ENCODE measurements at regions not wholly inside any gene's neighbourhood (a gene's known extent, or its start where the extent isn't known, plus 50 kb on each side); places are given as distances from the start of the nearest gene placed in this dataset.

GRCh38 chr14:47872588-47872987, 197.2 kb upstream of the MDGA2 start:
- DNase-seq (ENCODE audit: extremely low spot score), result peak; percentile 8
- TF ChIP-seq BHLHE40 (IDR thresholded peaks at IDR 0.05; ENCODE audit: borderline replicate concordance) (no peak), ARNT (IDR thresholded peaks at IDR 0.05) (no peak), FOXM1 (IDR thresholded peaks at IDR 0.05; ENCODE audit: borderline replicate concordance) (no peak), HDGF (IDR thresholded peaks at IDR 0.05; ENCODE audit: borderline replicate concordance) (no peak), FOXK2 (IDR thresholded peaks at IDR 0.05) (no peak), FOXA1 (IDR thresholded peaks at IDR 0.05) (no peak)
- CTCF ChIA-PET, result no interaction called here
- POLR2A ChIA-PET, result no interaction called here

GRCh38 chr14:47863441-47863840, 188.0 kb upstream of the MDGA2 start:
- CTCF ChIA-PET, result no interaction called here
- no peak for DNase-seq (ENCODE audit: extremely low spot score)
- no peak for TF ChIP-seq NFRKB (IDR thresholded peaks at IDR 0.05)
- no peak for TF ChIP-seq ZNF384 (IDR thresholded peaks at IDR 0.05)
- TF ChIP-seq ELF4 (IDR thresholded peaks at IDR 0.05), result no peak
- no peak for TF ChIP-seq BHLHE40 (IDR thresholded peaks at IDR 0.05; ENCODE audit: borderline replicate concordance)
- TF ChIP-seq HDGF (IDR thresholded peaks at IDR 0.05; ENCODE audit: borderline replicate concordance), result no peak
- TF ChIP-seq LEF1 (IDR thresholded peaks at IDR 0.05; ENCODE audit: borderline replicate concordance), result no peak
- no peak for TF ChIP-seq SUZ12 (IDR thresholded peaks at IDR 0.05)
- no peak for TF ChIP-seq CTBP1 (IDR thresholded peaks at IDR 0.05; ENCODE audit: borderline replicate concordance)
- TF ChIP-seq, protein P1, sequence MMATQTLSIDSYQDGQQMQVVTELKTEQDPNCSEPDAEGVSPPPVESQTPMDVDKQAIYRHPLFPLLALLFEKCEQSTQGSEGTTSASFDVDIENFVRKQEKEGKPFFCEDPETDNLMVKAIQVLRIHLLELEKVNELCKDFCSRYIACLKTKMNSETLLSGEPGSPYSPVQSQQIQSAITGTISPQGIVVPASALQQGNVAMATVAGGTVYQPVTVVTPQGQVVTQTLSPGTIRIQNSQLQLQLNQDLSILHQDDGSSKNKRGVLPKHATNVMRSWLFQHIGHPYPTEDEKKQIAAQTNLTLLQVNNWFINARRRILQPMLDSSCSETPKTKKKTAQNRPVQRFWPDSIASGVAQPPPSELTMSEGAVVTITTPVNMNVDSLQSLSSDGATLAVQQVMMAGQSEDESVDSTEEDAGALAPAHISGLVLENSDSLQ (IDR thresholded peaks at IDR 0.05), result no peak
- TF ChIP-seq SP1 (IDR thresholded peaks at IDR 0.05), result no peak
- no peak for TF ChIP-seq FOXA1 (IDR thresholded peaks at IDR 0.05)
- TF ChIP-seq TARDBP (IDR thresholded peaks at IDR 0.05), result no peak
- TF ChIP-seq ARNT (IDR thresholded peaks at IDR 0.05), result no peak
- TF ChIP-seq L3MBTL2 (conservative IDR thresholded peaks at IDR 0.05), result no peak
- TF ChIP-seq FOXM1 (IDR thresholded peaks at IDR 0.05; ENCODE audit: borderline replicate concordance), result no peak
- POLR2A ChIA-PET, result no interaction called here

DNA sequence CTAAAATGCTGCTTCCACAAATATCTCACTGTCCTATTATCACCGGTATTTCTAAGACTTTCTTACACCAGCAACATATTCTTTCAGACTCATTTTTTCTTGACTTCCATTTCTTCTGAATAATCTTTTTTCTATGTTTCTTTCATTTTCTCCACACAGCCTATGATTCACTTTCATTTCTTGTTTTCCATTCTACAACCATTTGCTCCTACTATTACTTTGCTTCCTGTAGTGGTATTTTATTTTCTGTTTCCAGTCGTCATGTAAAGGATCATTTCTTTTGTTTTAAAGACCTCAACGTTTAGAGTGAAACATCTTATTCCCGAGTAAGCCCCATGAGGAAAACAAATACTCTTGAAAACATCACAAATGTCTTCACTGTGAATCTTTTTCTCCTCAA, 182.2 kb upstream of the MDGA2 start:
- no peak for DNase-seq (ENCODE audit: extremely low spot score)
- CTCF ChIA-PET, result no interaction called here
- no peak for TF ChIP-seq L3MBTL2 (conservative IDR thresholded peaks at IDR 0.05)
- no peak for TF ChIP-seq CTBP1 (IDR thresholded peaks at IDR 0.05; ENCODE audit: borderline replicate concordance)
- no peak for TF ChIP-seq NFRKB (IDR thresholded peaks at IDR 0.05)
- no peak for TF ChIP-seq SUZ12 (IDR thresholded peaks at IDR 0.05)
- no peak for TF ChIP-seq LEF1 (IDR thresholded peaks at IDR 0.05; ENCODE audit: borderline replicate concordance)
- TF ChIP-seq FOXA1 (IDR thresholded peaks at IDR 0.05), result no peak
- TF ChIP-seq SP1 (IDR thresholded peaks at IDR 0.05), result no peak
- POLR2A ChIA-PET, result no interaction called here

DNA sequence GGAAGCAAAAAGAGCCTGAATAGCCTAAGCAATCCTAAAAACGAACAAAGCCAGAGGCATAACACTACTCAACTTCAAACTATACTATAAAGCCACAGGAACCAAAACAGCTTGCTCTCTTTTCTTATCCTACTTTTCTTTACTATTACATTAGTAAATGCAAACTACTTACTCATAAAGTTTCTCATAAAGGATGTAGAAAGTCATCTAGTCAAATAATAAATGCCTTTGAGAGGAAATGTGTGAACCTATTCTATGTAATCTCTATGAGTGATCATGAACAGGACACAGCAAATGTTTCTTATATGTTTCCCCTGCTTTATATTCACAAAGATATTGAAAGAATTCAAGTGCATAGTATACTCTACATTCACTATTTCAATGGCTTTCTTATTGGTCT, 176.9 kb upstream of the MDGA2 start:
- no peak for DNase-seq (ENCODE audit: extremely low spot score)
- CTCF ChIA-PET, result no interaction called here
- TF ChIP-seq TARDBP (IDR thresholded peaks at IDR 0.05) (no peak), FOXM1 (IDR thresholded peaks at IDR 0.05; ENCODE audit: borderline replicate concordance) (no peak), LEF1 (IDR thresholded peaks at IDR 0.05; ENCODE audit: borderline replicate concordance) (no peak), ELF4 (IDR thresholded peaks at IDR 0.05) (no peak), FOXA1 (IDR thresholded peaks at IDR 0.05) (no peak), FOXK2 (IDR thresholded peaks at IDR 0.05) (no peak), CTBP1 (IDR thresholded peaks at IDR 0.05; ENCODE audit: borderline replicate concordance) (no peak), L3MBTL2 (conservative IDR thresholded peaks at IDR 0.05) (no peak), ZNF384 (IDR thresholded peaks at IDR 0.05) (no peak), SP1 (IDR thresholded peaks at IDR 0.05) (no peak), HDGF (IDR thresholded peaks at IDR 0.05; ENCODE audit: borderline replicate concordance) (no peak)
- TF ChIP-seq, protein P1 (IDR thresholded peaks at IDR 0.05), result no peak
- POLR2A ChIA-PET, result no interaction called here

DNA sequence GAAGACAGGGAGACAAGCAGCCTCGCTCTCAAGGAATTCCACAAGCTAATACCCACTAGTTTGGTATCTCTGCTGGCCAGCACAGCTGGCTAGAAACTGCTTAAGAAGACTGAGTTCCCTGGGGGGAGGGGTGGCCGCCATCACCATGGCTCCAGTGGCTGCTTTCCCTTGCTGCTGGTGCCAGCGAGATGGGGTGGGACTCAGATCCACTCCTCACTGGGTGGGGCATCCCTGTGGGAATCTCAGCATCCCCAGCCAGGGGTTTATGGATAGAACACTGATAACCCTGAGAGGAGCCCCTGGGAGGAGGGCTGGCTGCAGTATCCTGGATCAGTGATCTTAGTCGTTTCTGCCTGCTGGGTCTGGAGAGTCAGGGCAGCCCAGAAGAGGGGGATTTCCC, 170.6 kb upstream of the MDGA2 start:
- CTCF ChIA-PET, result no interaction called here
- DNase-seq (ENCODE audit: extremely low spot score), result no peak
- POLR2A ChIA-PET, result no interaction called here
- TF ChIP-seq LEF1 (IDR thresholded peaks at IDR 0.05; ENCODE audit: borderline replicate concordance) (no peak), ARNT (IDR thresholded peaks at IDR 0.05) (no peak), HDGF (IDR thresholded peaks at IDR 0.05; ENCODE audit: borderline replicate concordance) (no peak), FOXA1 (IDR thresholded peaks at IDR 0.05) (no peak), ZNF384 (IDR thresholded peaks at IDR 0.05) (no peak), CTBP1 (IDR thresholded peaks at IDR 0.05; ENCODE audit: borderline replicate concordance) (no peak)

DNA sequence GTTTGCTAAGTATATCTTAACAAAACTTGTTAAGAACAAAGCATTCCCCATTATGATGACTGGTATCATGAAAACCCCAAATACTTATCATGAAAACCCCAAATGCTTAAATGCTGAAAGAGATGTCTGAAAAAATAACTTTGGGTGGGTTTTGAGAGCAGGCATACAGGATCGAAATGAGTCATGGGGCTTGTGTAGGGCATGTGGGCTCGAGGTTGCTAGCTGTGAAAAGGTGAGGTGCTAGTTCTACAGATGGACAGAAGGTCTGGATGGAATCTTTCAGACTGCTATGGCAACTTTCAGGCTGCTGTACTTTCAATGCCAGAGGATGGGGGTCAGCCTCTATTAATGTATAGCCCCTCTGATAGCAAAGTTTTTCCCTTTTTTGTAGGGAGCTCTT, 167.8 kb upstream of the MDGA2 start:
- no peak for DNase-seq (ENCODE audit: extremely low spot score)
- ChIA-PET CTCF (no interaction called here), POLR2A (no interaction called here)
- no peak for TF ChIP-seq HDGF (IDR thresholded peaks at IDR 0.05; ENCODE audit: borderline replicate concordance)
- TF ChIP-seq CTBP1 (IDR thresholded peaks at IDR 0.05; ENCODE audit: borderline replicate concordance), result no peak
- no peak for TF ChIP-seq NFRKB (IDR thresholded peaks at IDR 0.05)
- TF ChIP-seq SP1 (IDR thresholded peaks at IDR 0.05), result no peak
- no peak for TF ChIP-seq FOXM1 (IDR thresholded peaks at IDR 0.05; ENCODE audit: borderline replicate concordance)
- no peak for TF ChIP-seq BHLHE40 (IDR thresholded peaks at IDR 0.05; ENCODE audit: borderline replicate concordance)
- TF ChIP-seq SUZ12 (IDR thresholded peaks at IDR 0.05), result no peak
- no peak for TF ChIP-seq FOXK2 (IDR thresholded peaks at IDR 0.05)
- TF ChIP-seq LEF1 (IDR thresholded peaks at IDR 0.05; ENCODE audit: borderline replicate concordance), result no peak
- TF ChIP-seq, protein P1 (IDR thresholded peaks at IDR 0.05), result no peak
- TF ChIP-seq TARDBP (IDR thresholded peaks at IDR 0.05), result no peak
- no peak for TF ChIP-seq L3MBTL2 (conservative IDR thresholded peaks at IDR 0.05)
- TF ChIP-seq ELF4 (IDR thresholded peaks at IDR 0.05), result no peak
- no peak for TF ChIP-seq FOXA1 (IDR thresholded peaks at IDR 0.05)
- TF ChIP-seq ZNF384 (IDR thresholded peaks at IDR 0.05), result no peak

- ChIA-PET CTCF (no interaction called here), POLR2A (no interaction called here)
- no peak for DNase-seq (ENCODE audit: extremely low spot score)
- no peak for TF ChIP-seq ELF4 (IDR thresholded peaks at IDR 0.05)
- TF ChIP-seq L3MBTL2 (conservative IDR thresholded peaks at IDR 0.05), result no peak
- no peak for TF ChIP-seq LEF1 (IDR thresholded peaks at IDR 0.05; ENCODE audit: borderline replicate concordance)
- TF ChIP-seq HDGF (IDR thresholded peaks at IDR 0.05; ENCODE audit: borderline replicate concordance), result no peak
- no peak for TF ChIP-seq ZNF384 (IDR thresholded peaks at IDR 0.05)
- TF ChIP-seq SUZ12 (IDR thresholded peaks at IDR 0.05), result no peak
- no peak for TF ChIP-seq CTBP1 (IDR thresholded peaks at IDR 0.05; ENCODE audit: borderline replicate concordance)
- no peak for TF ChIP-seq SP1 (IDR thresholded peaks at IDR 0.05)
- TF ChIP-seq, protein P1 (IDR thresholded peaks at IDR 0.05), result no peak
- no peak for TF ChIP-seq BHLHE40 (IDR thresholded peaks at IDR 0.05; ENCODE audit: borderline replicate concordance)
- no peak for TF ChIP-seq NFRKB (IDR thresholded peaks at IDR 0.05)
- no peak for TF ChIP-seq FOXM1 (IDR thresholded peaks at IDR 0.05; ENCODE audit: borderline replicate concordance)
- TF ChIP-seq ARNT (IDR thresholded peaks at IDR 0.05), result no peak
- no peak for TF ChIP-seq FOXA1 (IDR thresholded peaks at IDR 0.05)
- no peak for TF ChIP-seq TARDBP (IDR thresholded peaks at IDR 0.05)
These were observed 157.6 kb upstream of the MDGA2 start for GRCh38 chr14:47833011-47833410.

Data from HEK293T (cell line).